ENCODE measurements at regions not wholly inside any gene's neighbourhood (a gene's known extent, or its start where the extent isn't known, plus 50 kb on each side); places are given as distances from the start of the nearest gene placed in this dataset.

- intact Hi-C loops (cut with micrococcal nuclease; ENCODE audit: unreplicated experiment): no loop called here
- H3K36me3 ChIP-seq (ENCODE audit: insufficient read depth, low read length): no peaks in the 10 kb centered on the region
- H4K20me1 ChIP-seq (ENCODE audit: insufficient read depth, low read length): no peaks in the 10 kb centered on the region
- TF ChIP-seq EZH2phosphoT487 (IDR thresholded peaks at IDR 0.05; ENCODE audit: borderline replicate concordance, low read depth, low read length) (no peak), CTCF (conservative IDR thresholded peaks at IDR 0.05; ENCODE audit: low read length) (no peak)
- no peak overlapping the region for H3K4me2 ChIP-seq (ENCODE audit: low read length)
- BruUV-seq (replicated peaks): no TSS peak
- no peaks in the 10 kb centered on the region for H3K79me2 ChIP-seq (ENCODE audit: insufficient read depth, low read depth, low read length)
- ChIA-PET CTCF (ENCODE audit: unreplicated experiment) (no interaction called here), POLR2A (no interaction called here)
- H3K27ac ChIP-seq (ENCODE audit: low read depth, low read length, poor library complexity, severe bottlenecking): no peak overlapping the region
- H2AFZ ChIP-seq (ENCODE audit: low read length): no peak overlapping the region
- no peaks in the 10 kb centered on the region for H3K9me3 ChIP-seq (ENCODE audit: low read length)
- no peak for DNase-seq (ENCODE audit: low spot score)
- 0 out of 2 replicates have a peak, but pooled peaks cover 3% of the 10 kb centered on the region for H3K9me2 ChIP-seq (ENCODE audit: insufficient read depth, low read length)
- H3K4me3 ChIP-seq (ENCODE audit: low read depth, low read length, poor library complexity, severe bottlenecking): no peak overlapping the region
- H3K4me1 ChIP-seq (ENCODE audit: insufficient read depth, low read length, poor library complexity, severe bottlenecking): no peaks in the 10 kb centered on the region
These were observed 95.1 kb upstream of the DAPK1 start for GRCh38 chr9:87402537-87402936.

- Histone ChIP-seq H3K36me3 (ENCODE audit: insufficient read depth, low read length) (no peaks in the 10 kb centered on the region), H3K4me3 (ENCODE audit: low read depth, low read length, poor library complexity, severe bottlenecking) (no peak overlapping the region), H3K4me1 (ENCODE audit: insufficient read depth, low read length, poor library complexity, severe bottlenecking) (no peaks in the 10 kb centered on the region), H3K9me2 (ENCODE audit: insufficient read depth, low read length) (no peaks in the 10 kb centered on the region), H3K27ac (ENCODE audit: low read depth, low read length, poor library complexity, severe bottlenecking) (no peak overlapping the region), H3K4me2 (ENCODE audit: low read length) (no peak overlapping the region), H4K20me1 (ENCODE audit: insufficient read depth, low read length) (no peaks in the 10 kb centered on the region), H2AFZ (ENCODE audit: low read length) (no peak overlapping the region), H3K9me3 (ENCODE audit: low read length) (no peaks in the 10 kb centered on the region), H3K79me2 (ENCODE audit: insufficient read depth, low read depth, low read length) (no peaks in the 10 kb centered on the region)
- BruUV-seq (replicated peaks): no TSS peak
- intact Hi-C loops (cut with micrococcal nuclease; ENCODE audit: unreplicated experiment): no loop called here
- TF ChIP-seq CTCF (conservative IDR thresholded peaks at IDR 0.05; ENCODE audit: low read length) (no peak), EZH2phosphoT487 (IDR thresholded peaks at IDR 0.05; ENCODE audit: borderline replicate concordance, low read depth, low read length) (no peak)
- CTCF ChIA-PET (ENCODE audit: unreplicated experiment): no interaction called here
- DNase-seq (ENCODE audit: low spot score): no peak
- POLR2A ChIA-PET: no interaction called here
These were observed 91.8 kb upstream of the DAPK1 start for GRCh38 chr9:87405677-87406542.

GRCh38 chr9:87406543-87407166, 91.0 kb upstream of the DAPK1 start:
- CTCF ChIA-PET (ENCODE audit: unreplicated experiment): no interaction called here

More at GRCh38 chr9:87406543-87407166, 91.0 kb upstream of the DAPK1 start:
- no peak overlapping the region for H3K27ac ChIP-seq (ENCODE audit: low read depth, low read length, poor library complexity, severe bottlenecking)
- no peaks in the 10 kb centered on the region for H3K9me2 ChIP-seq (ENCODE audit: insufficient read depth, low read length)
- POLR2A ChIA-PET: no interaction called here
- H3K9me3 ChIP-seq (ENCODE audit: low read length): no peaks in the 10 kb centered on the region
- no TSS peak for BruUV-seq (replicated peaks)
- no peak for DNase-seq (ENCODE audit: low spot score)
- TF ChIP-seq EZH2phosphoT487 (IDR thresholded peaks at IDR 0.05; ENCODE audit: borderline replicate concordance, low read depth, low read length) (no peak), CTCF (conservative IDR thresholded peaks at IDR 0.05; ENCODE audit: low read length) (no peak)
- intact Hi-C loops (cut with micrococcal nuclease; ENCODE audit: unreplicated experiment): no loop called here
- no peaks in the 10 kb centered on the region for H3K36me3 ChIP-seq (ENCODE audit: insufficient read depth, low read length)
- H2AFZ ChIP-seq (ENCODE audit: low read length): no peak overlapping the region
- H3K4me3 ChIP-seq (ENCODE audit: low read depth, low read length, poor library complexity, severe bottlenecking): no peak overlapping the region
- no peak overlapping the region for H3K4me2 ChIP-seq (ENCODE audit: low read length)
- no peaks in the 10 kb centered on the region for H3K79me2 ChIP-seq (ENCODE audit: insufficient read depth, low read depth, low read length)
- H4K20me1 ChIP-seq (ENCODE audit: insufficient read depth, low read length): no peaks in the 10 kb centered on the region
- no peaks in the 10 kb centered on the region for H3K4me1 ChIP-seq (ENCODE audit: insufficient read depth, low read length, poor library complexity, severe bottlenecking)

Measured in OCI-LY7 (cell line).